ENCODE measurements at regions not wholly inside any gene's neighbourhood (a gene's known extent, or its start where the extent isn't known, plus 50 kb on each side); places are given as distances from the start of the nearest gene placed in this dataset.

DNA sequence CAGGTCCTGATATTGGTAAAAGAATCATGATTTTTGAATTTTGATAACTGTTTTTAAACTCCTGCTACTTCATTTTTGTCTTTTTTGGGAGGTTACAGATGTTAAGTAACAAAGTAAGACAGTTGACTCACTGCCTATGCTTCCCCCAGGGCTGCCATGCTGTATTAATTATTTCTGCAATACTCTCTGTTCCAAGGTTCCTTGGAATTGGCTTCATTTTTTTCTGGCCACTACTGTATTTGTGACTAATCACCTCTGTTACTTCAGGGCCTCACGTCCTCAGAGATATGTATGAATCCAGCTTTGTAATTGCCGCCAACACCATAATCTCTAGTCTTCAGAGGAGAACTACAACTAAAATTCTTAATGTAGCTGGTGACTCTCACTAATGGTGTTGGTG, 1729.3 kb downstream of the C4orf33 start:
- no peak overlapping the region for H3K4me3 ChIP-seq (ENCODE audit: low read length)
- H3K36me3 ChIP-seq (replicated peaks; ENCODE audit: low read depth, low read length) = no peaks in the 10 kb centered on the region
- no peak for TF ChIP-seq EZH2phosphoT487 (IDR thresholded peaks at IDR 0.05; ENCODE audit: low read depth)
- no peaks in the 10 kb centered on the region for H3K79me2 ChIP-seq (ENCODE audit: low read length)
- H3K9ac ChIP-seq (ENCODE audit: low read length) = no peak overlapping the region
- no peaks in the 10 kb centered on the region for H3K27me3 ChIP-seq (ENCODE audit: low read depth, low read length)
- peaks cover 5% of the 10 kb centered on the region for H3K4me1 ChIP-seq (ENCODE audit: low read length)
- H4K20me1 ChIP-seq (ENCODE audit: insufficient read depth, low read length) = no peaks in the 10 kb centered on the region
- H3K27ac ChIP-seq (ENCODE audit: low read length) = no peak overlapping the region
- H3K9me3 ChIP-seq (ENCODE audit: insufficient read depth, low read length) = no peaks in the 10 kb centered on the region
- H3K4me2 ChIP-seq (ENCODE audit: low read length) = no peak overlapping the region
- no peak overlapping the region for H2AFZ ChIP-seq (ENCODE audit: low read depth, low read length)

DNA sequence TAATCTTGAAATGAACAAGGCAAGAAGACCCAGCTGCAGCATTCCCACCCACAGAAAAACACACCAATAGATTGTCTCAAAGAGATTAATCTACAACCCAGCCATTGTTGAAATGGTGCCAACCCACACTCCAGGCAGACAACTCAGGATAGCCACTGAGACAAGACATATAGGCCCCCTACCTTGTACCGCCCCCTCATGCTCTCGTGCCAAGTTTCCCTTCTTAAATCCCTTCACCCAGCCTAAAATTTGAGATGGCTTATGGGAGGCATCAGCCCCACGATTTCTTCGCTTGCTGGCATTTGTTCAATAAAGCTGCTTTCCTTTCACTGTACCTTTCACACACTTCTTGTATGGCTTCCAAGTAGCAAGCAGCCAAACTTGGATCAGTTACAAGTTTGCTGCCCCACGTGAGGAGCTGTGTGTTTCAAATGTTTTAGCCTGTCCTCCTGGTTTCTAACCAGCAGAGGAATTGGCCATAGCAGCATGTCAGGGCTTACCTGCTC, 1754.1 kb downstream of the C4orf33 start:
- no peaks in the 10 kb centered on the region for H3K79me2 ChIP-seq (ENCODE audit: low read length)
- no peaks in the 10 kb centered on the region for H3K36me3 ChIP-seq (replicated peaks; ENCODE audit: low read depth, low read length)

DNA sequence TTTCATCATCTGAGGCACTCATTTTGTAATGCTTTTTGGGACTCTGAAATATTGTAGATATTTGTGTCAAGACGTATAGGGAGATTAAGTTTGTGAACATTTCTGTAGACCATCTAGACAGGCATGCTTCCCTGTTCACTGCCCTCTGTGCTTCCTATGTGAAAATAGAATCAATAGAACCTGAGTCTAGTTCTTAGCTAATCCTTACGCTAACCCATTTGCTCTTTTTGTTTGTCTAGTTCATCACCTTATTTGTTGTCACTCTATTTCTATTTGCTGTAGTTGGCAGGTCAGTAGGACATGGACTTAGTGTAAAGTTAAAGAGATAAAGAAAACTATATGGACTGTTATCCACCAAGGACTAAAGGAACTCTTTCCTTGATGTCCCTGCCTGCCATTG, 1755.2 kb downstream of the C4orf33 start:
- no peak overlapping the region for H3K4me2 ChIP-seq (ENCODE audit: low read length)
- TF ChIP-seq, protein P1, sequence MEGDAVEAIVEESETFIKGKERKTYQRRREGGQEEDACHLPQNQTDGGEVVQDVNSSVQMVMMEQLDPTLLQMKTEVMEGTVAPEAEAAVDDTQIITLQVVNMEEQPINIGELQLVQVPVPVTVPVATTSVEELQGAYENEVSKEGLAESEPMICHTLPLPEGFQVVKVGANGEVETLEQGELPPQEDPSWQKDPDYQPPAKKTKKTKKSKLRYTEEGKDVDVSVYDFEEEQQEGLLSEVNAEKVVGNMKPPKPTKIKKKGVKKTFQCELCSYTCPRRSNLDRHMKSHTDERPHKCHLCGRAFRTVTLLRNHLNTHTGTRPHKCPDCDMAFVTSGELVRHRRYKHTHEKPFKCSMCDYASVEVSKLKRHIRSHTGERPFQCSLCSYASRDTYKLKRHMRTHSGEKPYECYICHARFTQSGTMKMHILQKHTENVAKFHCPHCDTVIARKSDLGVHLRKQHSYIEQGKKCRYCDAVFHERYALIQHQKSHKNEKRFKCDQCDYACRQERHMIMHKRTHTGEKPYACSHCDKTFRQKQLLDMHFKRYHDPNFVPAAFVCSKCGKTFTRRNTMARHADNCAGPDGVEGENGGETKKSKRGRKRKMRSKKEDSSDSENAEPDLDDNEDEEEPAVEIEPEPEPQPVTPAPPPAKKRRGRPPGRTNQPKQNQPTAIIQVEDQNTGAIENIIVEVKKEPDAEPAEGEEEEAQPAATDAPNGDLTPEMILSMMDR (IDR thresholded peaks at IDR 0.05; ENCODE audit: low read depth, low read length) = no peak
- no peak for TF ChIP-seq EZH2phosphoT487 (IDR thresholded peaks at IDR 0.05; ENCODE audit: low read depth)
- no peaks in the 10 kb centered on the region for H3K27me3 ChIP-seq (ENCODE audit: low read depth, low read length)
- no peak overlapping the region for H3K27ac ChIP-seq (ENCODE audit: low read length)
- H3K4me1 ChIP-seq (ENCODE audit: low read length) = no peaks in the 10 kb centered on the region
- no peak overlapping the region for H3K4me3 ChIP-seq (ENCODE audit: low read length)
- H4K20me1 ChIP-seq (ENCODE audit: insufficient read depth, low read length) = no peaks in the 10 kb centered on the region
- H2AFZ ChIP-seq (ENCODE audit: low read depth, low read length) = no peak overlapping the region
- H3K36me3 ChIP-seq (replicated peaks; ENCODE audit: low read depth, low read length) = no peaks in the 10 kb centered on the region
- no peaks in the 10 kb centered on the region for H3K79me2 ChIP-seq (ENCODE audit: low read length)
- no peaks in the 10 kb centered on the region for H3K9me3 ChIP-seq (ENCODE audit: insufficient read depth, low read length)
- H3K9ac ChIP-seq (ENCODE audit: low read length) = no peak overlapping the region

More for the DNA sequence above, 1754.1 kb downstream of the C4orf33 start:
- Histone ChIP-seq H3K9me3 (ENCODE audit: insufficient read depth, low read length) (no peaks in the 10 kb centered on the region), H3K4me3 (ENCODE audit: low read length) (no peak overlapping the region), H4K20me1 (ENCODE audit: insufficient read depth, low read length) (no peaks in the 10 kb centered on the region), H2AFZ (ENCODE audit: low read depth, low read length) (no peak overlapping the region), H3K27ac (ENCODE audit: low read length) (no peak overlapping the region), H3K9ac (ENCODE audit: low read length) (no peak overlapping the region), H3K4me1 (ENCODE audit: low read length) (no peaks in the 10 kb centered on the region), H3K4me2 (ENCODE audit: low read length) (no peak overlapping the region), H3K27me3 (ENCODE audit: low read depth, low read length) (no peaks in the 10 kb centered on the region)
- no peak for TF ChIP-seq EZH2phosphoT487 (IDR thresholded peaks at IDR 0.05; ENCODE audit: low read depth)
- TF ChIP-seq, protein P1 (IDR thresholded peaks at IDR 0.05; ENCODE audit: low read depth, low read length) = no peak

DNA sequence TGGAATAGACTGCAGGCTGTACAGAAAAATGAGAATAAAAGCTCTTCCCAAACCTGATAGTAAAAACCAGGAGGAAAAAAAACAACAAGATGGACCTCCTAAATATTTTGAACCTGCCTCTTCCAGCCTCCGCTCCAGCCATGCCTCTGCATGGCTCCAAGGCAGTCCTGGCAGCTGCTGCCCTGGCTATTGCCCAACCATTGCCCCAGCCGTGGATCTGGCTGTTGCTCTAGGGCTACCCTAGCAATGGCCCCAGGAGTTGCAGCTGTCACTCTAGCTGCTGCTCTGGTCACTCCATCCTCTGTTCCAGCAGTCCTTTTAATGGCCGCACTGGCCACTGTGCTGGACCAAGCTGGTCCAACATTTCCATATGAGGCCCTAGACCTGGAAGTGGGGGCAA, 1756.0 kb downstream of the C4orf33 start:
- no peaks in the 10 kb centered on the region for H3K9me3 ChIP-seq (ENCODE audit: insufficient read depth, low read length)
- H3K79me2 ChIP-seq (ENCODE audit: low read length) = no peaks in the 10 kb centered on the region
- H3K27me3 ChIP-seq (ENCODE audit: low read depth, low read length) = no peaks in the 10 kb centered on the region
- no peak overlapping the region for H3K4me3 ChIP-seq (ENCODE audit: low read length)
- no peak overlapping the region for H2AFZ ChIP-seq (ENCODE audit: low read depth, low read length)
- no peaks in the 10 kb centered on the region for H3K36me3 ChIP-seq (replicated peaks; ENCODE audit: low read depth, low read length)
- H3K4me1 ChIP-seq (ENCODE audit: low read length) = no peaks in the 10 kb centered on the region
- TF ChIP-seq EZH2phosphoT487 (IDR thresholded peaks at IDR 0.05; ENCODE audit: low read depth) = no peak
- TF ChIP-seq, protein P1 (IDR thresholded peaks at IDR 0.05; ENCODE audit: low read depth, low read length) = no peak
- no peak overlapping the region for H3K4me2 ChIP-seq (ENCODE audit: low read length)
- no peak overlapping the region for H3K27ac ChIP-seq (ENCODE audit: low read length)
- no peak overlapping the region for H3K9ac ChIP-seq (ENCODE audit: low read length)
- H4K20me1 ChIP-seq (ENCODE audit: insufficient read depth, low read length) = no peaks in the 10 kb centered on the region

Data from OCI-LY3 (cell line).